ENCODE measurements at regions not wholly inside any gene's neighbourhood (a gene's known extent, or its start where the extent isn't known, plus 50 kb on each side); places are given as distances from the start of the nearest gene placed in this dataset.

GRCh38 chr7:45294559-45294958, 137.0 kb downstream of the RAMP3 start:
- POLR2A ChIA-PET, result no interaction called here
- no TSS peak for BruUV-seq (replicated peaks)

GRCh38 chr7:45295222-45295621, 137.6 kb downstream of the RAMP3 start:
- Histone ChIP-seq H4K20me1 (ENCODE audit: insufficient read depth, low read length) (no peaks in the 10 kb centered on the region), H3K4me1 (ENCODE audit: insufficient read depth, low read length, poor library complexity, severe bottlenecking) (no peaks in the 10 kb centered on the region), H2AFZ (ENCODE audit: low read length) (no peak overlapping the region), H3K79me2 (ENCODE audit: insufficient read depth, low read depth, low read length) (no peaks in the 10 kb centered on the region), H3K4me2 (ENCODE audit: low read length) (no peak overlapping the region), H3K36me3 (ENCODE audit: insufficient read depth, low read length) (no peaks in the 10 kb centered on the region), H3K4me3 (ENCODE audit: low read depth, low read length, poor library complexity, severe bottlenecking) (no peak overlapping the region), H3K9me3 (ENCODE audit: low read length) (no peaks in the 10 kb centered on the region), H3K9me2 (ENCODE audit: insufficient read depth, low read length) (no peaks in the 10 kb centered on the region), H3K27ac (ENCODE audit: low read depth, low read length, poor library complexity, severe bottlenecking) (no peak overlapping the region)
- no peak for DNase-seq (ENCODE audit: low spot score)
- BruUV-seq (replicated peaks), result no TSS peak
- intact Hi-C loops (cut with micrococcal nuclease; ENCODE audit: unreplicated experiment), result no loop called here
- no peak for TF ChIP-seq CTCF (conservative IDR thresholded peaks at IDR 0.05; ENCODE audit: low read length)
- TF ChIP-seq EZH2phosphoT487 (IDR thresholded peaks at IDR 0.05; ENCODE audit: borderline replicate concordance, low read depth, low read length), result no peak
- POLR2A ChIA-PET, result interaction anchor here (0.6 kb wide), 1 partner anchor 1276 kb away, joined by 3 read pairs; no protein-coding TSS in a partner anchor
- CTCF ChIA-PET (ENCODE audit: unreplicated experiment), result no interaction called here

More at GRCh38 chr7:45294559-45294958, 137.0 kb downstream of the RAMP3 start:
- Histone ChIP-seq H3K27ac (ENCODE audit: low read depth, low read length, poor library complexity, severe bottlenecking) (no peak overlapping the region), H3K79me2 (ENCODE audit: insufficient read depth, low read depth, low read length) (no peaks in the 10 kb centered on the region), H3K4me2 (ENCODE audit: low read length) (no peak overlapping the region), H3K4me3 (ENCODE audit: low read depth, low read length, poor library complexity, severe bottlenecking) (no peak overlapping the region), H3K4me1 (ENCODE audit: insufficient read depth, low read length, poor library complexity, severe bottlenecking) (no peaks in the 10 kb centered on the region), H4K20me1 (ENCODE audit: insufficient read depth, low read length) (no peaks in the 10 kb centered on the region), H2AFZ (ENCODE audit: low read length) (no peak overlapping the region), H3K9me3 (ENCODE audit: low read length) (0 out of 2 replicates have a peak, but pooled peaks cover 3% of the 10 kb centered on the region), H3K36me3 (ENCODE audit: insufficient read depth, low read length) (no peaks in the 10 kb centered on the region), H3K9me2 (ENCODE audit: insufficient read depth, low read length) (no peaks in the 10 kb centered on the region)
- no peak for DNase-seq (ENCODE audit: low spot score)
- intact Hi-C loops (cut with micrococcal nuclease; ENCODE audit: unreplicated experiment), result no loop called here
- TF ChIP-seq CTCF (conservative IDR thresholded peaks at IDR 0.05; ENCODE audit: low read length) (no peak), EZH2phosphoT487 (IDR thresholded peaks at IDR 0.05; ENCODE audit: borderline replicate concordance, low read depth, low read length) (no peak)
- CTCF ChIA-PET (ENCODE audit: unreplicated experiment), result no interaction called here

GRCh38 chr7:45296748-45297147, 139.2 kb downstream of the RAMP3 start:
- CTCF ChIA-PET (ENCODE audit: unreplicated experiment), result no interaction called here
- no peaks in the 10 kb centered on the region for H4K20me1 ChIP-seq (ENCODE audit: insufficient read depth, low read length)
- POLR2A ChIA-PET, result no interaction called here

More at GRCh38 chr7:45296748-45297147, 139.2 kb downstream of the RAMP3 start:
- no peak for TF ChIP-seq CTCF (conservative IDR thresholded peaks at IDR 0.05; ENCODE audit: low read length)
- no peak for TF ChIP-seq EZH2phosphoT487 (IDR thresholded peaks at IDR 0.05; ENCODE audit: borderline replicate concordance, low read depth, low read length)
- DNase-seq (ENCODE audit: low spot score), result no peak
- H3K4me3 ChIP-seq (ENCODE audit: low read depth, low read length, poor library complexity, severe bottlenecking), result no peak overlapping the region
- no peaks in the 10 kb centered on the region for H3K4me1 ChIP-seq (ENCODE audit: insufficient read depth, low read length, poor library complexity, severe bottlenecking)
- H3K36me3 ChIP-seq (ENCODE audit: insufficient read depth, low read length), result no peaks in the 10 kb centered on the region
- H3K9me3 ChIP-seq (ENCODE audit: low read length), result 0 out of 2 replicates have a peak, but pooled peaks cover 6% of the 10 kb centered on the region
- no peaks in the 10 kb centered on the region for H3K9me2 ChIP-seq (ENCODE audit: insufficient read depth, low read length)
- BruUV-seq (replicated peaks), result no TSS peak
- no peak overlapping the region for H2AFZ ChIP-seq (ENCODE audit: low read length)
- no peak overlapping the region for H3K4me2 ChIP-seq (ENCODE audit: low read length)
- H3K79me2 ChIP-seq (ENCODE audit: insufficient read depth, low read depth, low read length), result no peaks in the 10 kb centered on the region
- intact Hi-C loops (cut with micrococcal nuclease; ENCODE audit: unreplicated experiment), result no loop called here
- H3K27ac ChIP-seq (ENCODE audit: low read depth, low read length, poor library complexity, severe bottlenecking), result no peak overlapping the region
